WTC11 (cell line): ENCODE measurements at regions not wholly inside any gene's neighbourhood (a gene's known extent, or its start where the extent isn't known, plus 50 kb on each side); places are given as distances from the start of the nearest gene placed in this dataset.

Experiments
- ATAC-seq: fragments of 200-7000 bp; cut with Tn5 transposase; 2 replicates; pipeline ENCODE4 v1.10.0; 2021; ENCODE audit warnings: mild to moderate bottlenecking, moderate library complexity
- CTCF ChIA-PET: fragments of 300-600 bp; sonication (Branson Sonifier 250); formaldehyde crosslinking; loops from one replicate; lab custom pipeline; 2021; ENCODE audit warnings: antibody characterized with exemption; lab: Charles Lee
- POLR2A ChIA-PET: fragments of 350-600 bp; sonication (Branson Sonifier 250); formaldehyde crosslinking; loops from one replicate; lab custom pipeline; 2021; ENCODE audit warnings: antibody characterized with exemption; lab: Charles Lee
- DNase-seq: peaks from one replicate; pipeline ENCODE4 v3.0.0; 2021; ENCODE audit warnings: low spot score
- H3K27ac Mint-ChIP-seq: 2 replicates; pipeline ENCODE4 v1.8.0; 2021; ENCODE audit warnings: mixed read lengths
- H3K27me3 Mint-ChIP-seq: 2 replicates; pipeline ENCODE4 v1.8.0; 2021; ENCODE audit warnings: low read depth, mild to moderate bottlenecking, moderate library complexity, mixed read lengths
- H3K36me3 Mint-ChIP-seq: 2 replicates; pipeline ENCODE4 v1.8.0; 2021; ENCODE audit warnings: mixed read lengths
- H3K4me1 Mint-ChIP-seq: 2 replicates; pipeline ENCODE4 v1.8.0; 2022; ENCODE audit warnings: mixed read lengths
- H3K4me3 Mint-ChIP-seq: 2 replicates; pipeline ENCODE4 v1.8.0; 2021; ENCODE audit warnings: mild to moderate bottlenecking, moderate library complexity, mixed read lengths
- H3K9me3 Mint-ChIP-seq: 2 replicates; pipeline ENCODE4 v1.8.0; 2021; ENCODE audit warnings: mixed read lengths
- CBFB ChIP-seq: sonication (generic); formaldehyde crosslinking; IDR thresholded peaks from 2 replicates; pipeline ENCODE4 v1.8.1; 2022; ENCODE audit warnings: mild to moderate bottlenecking, low read depth, missing genetic modification reagents
- FOXP1 ChIP-seq: sonication (generic); formaldehyde crosslinking; IDR thresholded peaks from 2 replicates; pipeline ENCODE4 v1.8.0; 2022; ENCODE audit warnings: missing genetic modification reagents, mild to moderate bottlenecking, moderate library complexity, borderline replicate concordance
- HMGA2 ChIP-seq: fragments of 250-450 bp; sonication (Bioruptor Pico); IDR thresholded peaks from 2 replicates; pipeline ENCODE4 v1.4.0; 2021; ENCODE audit warnings: mild to moderate bottlenecking, moderate library complexity
- JAZF1 ChIP-seq: fragments of 250-450 bp; sonication (Bioruptor Pico); IDR thresholded peaks from 2 replicates; pipeline ENCODE4 v1.9.0; 2021; ENCODE audit warnings: moderate library complexity, mild to moderate bottlenecking, inconsistent platforms
- MYBL2 ChIP-seq: sonication (generic); formaldehyde crosslinking; IDR thresholded peaks from 2 replicates; pipeline ENCODE4 v1.8.1; 2023; ENCODE audit warnings: mild to moderate bottlenecking, moderate library complexity, missing genetic modification reagents
- NFE2L1 ChIP-seq: sonication (generic); formaldehyde crosslinking; IDR thresholded peaks from 2 replicates; pipeline ENCODE4 v1.8.1; 2023; ENCODE audit warnings: missing genetic modification reagents
- NR2C2 ChIP-seq: sonication (generic); formaldehyde crosslinking; IDR thresholded peaks from 2 replicates; pipeline ENCODE4 v1.8.0; 2022; ENCODE audit warnings: mild to moderate bottlenecking, missing genetic modification reagents
- SP1 ChIP-seq: sonication (generic); formaldehyde crosslinking; conservative IDR thresholded peaks from 2 replicates; pipeline ENCODE4 v1.8.1; 2022; ENCODE audit warnings: missing genetic modification reagents
- TCF7 ChIP-seq: sonication (generic); formaldehyde crosslinking; IDR thresholded peaks from 2 replicates; pipeline ENCODE4 v1.8.0; 2022; ENCODE audit warnings: mild to moderate bottlenecking, low read depth, missing genetic modification reagents, moderate library complexity
- ZNF232 ChIP-seq: sonication (generic); formaldehyde crosslinking; IDR thresholded peaks from 2 replicates; pipeline ENCODE4 v1.8.0; 2022; ENCODE audit warnings: mild to moderate bottlenecking, missing genetic modification reagents
- ZNF317 ChIP-seq: sonication (generic); formaldehyde crosslinking; IDR thresholded peaks from 2 replicates; pipeline ENCODE4 v1.8.1; 2023; ENCODE audit warnings: low read depth, mild to moderate bottlenecking, moderate library complexity, missing genetic modification reagents, borderline replicate concordance
- ZNF416 ChIP-seq: fragments of 250-450 bp; sonication (Bioruptor Pico); IDR thresholded peaks from 2 replicates; pipeline ENCODE4 v1.9.0; 2021; ENCODE audit warnings: mild to moderate bottlenecking, inconsistent platforms
- TF ChIP-seq, protein P1 (sequence below): sonication (generic); formaldehyde crosslinking; IDR thresholded peaks from 2 replicates; pipeline ENCODE4 v1.8.0; 2023; ENCODE audit warnings: missing genetic modification reagents, mild to moderate bottlenecking, borderline replicate concordance
- TF ChIP-seq, protein P2 (sequence below): fragments of 250-450 bp; sonication (Bioruptor Pico); IDR thresholded peaks from 2 replicates; pipeline ENCODE4 v2.1.2; 2022; ENCODE audit warnings: mild to moderate bottlenecking, moderate library complexity
- TF ChIP-seq, protein P3 (sequence below): fragments of 250-450 bp; sonication (Bioruptor Pico); IDR thresholded peaks from 2 replicates; pipeline ENCODE4 v1.9.0; 2021; ENCODE audit warnings: mild to moderate bottlenecking
- TF ChIP-seq, protein P4 (sequence below): fragments of 200-600 bp; IDR thresholded peaks from 2 replicates; pipeline ENCODE4 v1.8.0; 2022; ENCODE audit warnings: antibody characterized with exemption

DNA sequence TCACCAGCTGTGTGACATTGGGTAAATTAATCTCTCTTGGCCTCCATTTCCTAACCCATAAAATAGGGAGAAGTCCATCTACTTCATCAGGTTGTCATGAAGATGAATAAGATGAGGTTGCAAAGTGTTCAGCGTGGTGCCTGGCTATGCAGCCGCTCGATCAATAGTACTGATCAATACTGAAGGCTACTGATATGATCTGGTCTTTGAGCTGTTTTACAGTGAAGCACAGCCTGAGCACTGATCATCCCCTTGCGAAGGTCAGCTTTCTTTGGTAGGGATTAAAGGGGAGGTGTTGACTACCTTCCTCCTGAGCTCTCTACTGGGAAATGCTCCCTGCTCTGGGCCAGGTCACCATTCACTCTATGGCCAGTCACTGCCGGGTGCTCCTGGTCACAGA, 108.4 kb upstream of the NOCT start (continued):
- TF ChIP-seq HMGA2: no peak

DNA sequence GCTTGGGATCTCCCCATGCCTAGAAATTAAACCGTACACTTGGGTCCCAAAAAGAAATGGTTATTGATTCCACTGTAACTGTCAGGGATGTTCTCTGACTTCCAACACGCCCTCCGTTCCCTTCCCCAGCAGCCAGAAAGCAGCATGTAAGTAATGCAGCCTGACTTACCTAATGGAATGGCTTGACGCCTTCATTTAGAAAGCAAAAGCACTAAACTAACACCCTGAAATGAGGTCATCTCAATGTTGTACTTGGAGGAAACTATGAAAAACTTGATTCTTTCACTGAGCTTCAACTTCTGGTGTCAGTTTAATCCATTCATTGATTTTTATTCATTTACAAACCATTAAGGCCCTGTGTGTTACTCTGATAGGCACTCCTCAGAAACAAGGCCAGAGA, 110.8 kb upstream of the NOCT start:
- POLR2A ChIA-PET: no interaction called here
- Mint-ChIP-seq H3K27ac (no peak overlapping the region), H3K27me3 (no peaks in the 10 kb centered on the region; the same call in 1 of the 2 replicates), H3K4me1 (peaks cover 5% of the 10 kb centered on the region), H3K9me3 (peaks cover 9% of the 10 kb centered on the region), H3K36me3 (peaks cover 5% of the 10 kb centered on the region), H3K4me3 (no peak overlapping the region)
- CTCF ChIA-PET: no interaction called here
- DNase-seq (no peak), ATAC-seq (no peak)
- TF ChIP-seq ZNF416 (CRISPR knock-in tag) (no peak), JAZF1 (CRISPR knock-in tag) (no peak), ZNF232 (no peak)

DNA sequence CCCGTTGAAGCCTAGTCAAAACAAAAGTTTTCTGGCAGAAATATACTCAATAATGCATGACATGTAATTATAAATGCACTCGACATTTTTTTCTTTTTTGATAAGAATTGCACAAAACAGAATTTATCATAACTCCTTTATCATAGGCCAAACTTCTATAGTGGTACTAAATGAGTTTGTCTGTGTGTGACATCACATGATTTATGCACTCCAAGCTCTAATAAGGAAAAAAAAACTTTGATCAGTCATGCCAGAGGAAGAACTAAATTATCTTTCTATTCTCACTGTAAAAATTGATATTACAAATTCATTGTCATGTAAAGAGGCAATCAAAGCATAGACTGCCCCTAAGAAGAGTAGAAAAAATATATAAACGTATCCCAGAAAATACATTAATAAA, 112.4 kb upstream of the NOCT start:
- Mint-ChIP-seq H3K9me3 (peaks cover 9% of the 10 kb centered on the region), H3K4me3 (no peak overlapping the region), H3K36me3 (peaks cover 5% of the 10 kb centered on the region), H3K27me3 (no peaks in the 10 kb centered on the region; the same call in 1 of the 2 replicates), H3K27ac (no peak overlapping the region), H3K4me1 (no peaks in the 10 kb centered on the region)
- ChIA-PET POLR2A (no interaction called here), CTCF (no interaction called here)
- ATAC-seq (no peak), DNase-seq (no peak)
- no peak for TF ChIP-seq TCF7 (CRISPR knock-in tag)
- TF ChIP-seq, protein P1, sequence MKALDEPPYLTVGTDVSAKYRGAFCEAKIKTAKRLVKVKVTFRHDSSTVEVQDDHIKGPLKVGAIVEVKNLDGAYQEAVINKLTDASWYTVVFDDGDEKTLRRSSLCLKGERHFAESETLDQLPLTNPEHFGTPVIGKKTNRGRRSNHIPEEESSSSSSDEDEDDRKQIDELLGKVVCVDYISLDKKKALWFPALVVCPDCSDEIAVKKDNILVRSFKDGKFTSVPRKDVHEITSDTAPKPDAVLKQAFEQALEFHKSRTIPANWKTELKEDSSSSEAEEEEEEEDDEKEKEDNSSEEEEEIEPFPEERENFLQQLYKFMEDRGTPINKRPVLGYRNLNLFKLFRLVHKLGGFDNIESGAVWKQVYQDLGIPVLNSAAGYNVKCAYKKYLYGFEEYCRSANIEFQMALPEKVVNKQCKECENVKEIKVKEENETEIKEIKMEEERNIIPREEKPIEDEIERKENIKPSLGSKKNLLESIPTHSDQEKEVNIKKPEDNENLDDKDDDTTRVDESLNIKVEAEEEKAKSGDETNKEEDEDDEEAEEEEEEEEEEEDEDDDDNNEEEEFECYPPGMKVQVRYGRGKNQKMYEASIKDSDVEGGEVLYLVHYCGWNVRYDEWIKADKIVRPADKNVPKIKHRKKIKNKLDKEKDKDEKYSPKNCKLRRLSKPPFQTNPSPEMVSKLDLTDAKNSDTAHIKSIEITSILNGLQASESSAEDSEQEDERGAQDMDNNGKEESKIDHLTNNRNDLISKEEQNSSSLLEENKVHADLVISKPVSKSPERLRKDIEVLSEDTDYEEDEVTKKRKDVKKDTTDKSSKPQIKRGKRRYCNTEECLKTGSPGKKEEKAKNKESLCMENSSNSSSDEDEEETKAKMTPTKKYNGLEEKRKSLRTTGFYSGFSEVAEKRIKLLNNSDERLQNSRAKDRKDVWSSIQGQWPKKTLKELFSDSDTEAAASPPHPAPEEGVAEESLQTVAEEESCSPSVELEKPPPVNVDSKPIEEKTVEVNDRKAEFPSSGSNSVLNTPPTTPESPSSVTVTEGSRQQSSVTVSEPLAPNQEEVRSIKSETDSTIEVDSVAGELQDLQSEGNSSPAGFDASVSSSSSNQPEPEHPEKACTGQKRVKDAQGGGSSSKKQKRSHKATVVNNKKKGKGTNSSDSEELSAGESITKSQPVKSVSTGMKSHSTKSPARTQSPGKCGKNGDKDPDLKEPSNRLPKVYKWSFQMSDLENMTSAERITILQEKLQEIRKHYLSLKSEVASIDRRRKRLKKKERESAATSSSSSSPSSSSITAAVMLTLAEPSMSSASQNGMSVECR: no peak
- TF ChIP-seq, protein P2, sequence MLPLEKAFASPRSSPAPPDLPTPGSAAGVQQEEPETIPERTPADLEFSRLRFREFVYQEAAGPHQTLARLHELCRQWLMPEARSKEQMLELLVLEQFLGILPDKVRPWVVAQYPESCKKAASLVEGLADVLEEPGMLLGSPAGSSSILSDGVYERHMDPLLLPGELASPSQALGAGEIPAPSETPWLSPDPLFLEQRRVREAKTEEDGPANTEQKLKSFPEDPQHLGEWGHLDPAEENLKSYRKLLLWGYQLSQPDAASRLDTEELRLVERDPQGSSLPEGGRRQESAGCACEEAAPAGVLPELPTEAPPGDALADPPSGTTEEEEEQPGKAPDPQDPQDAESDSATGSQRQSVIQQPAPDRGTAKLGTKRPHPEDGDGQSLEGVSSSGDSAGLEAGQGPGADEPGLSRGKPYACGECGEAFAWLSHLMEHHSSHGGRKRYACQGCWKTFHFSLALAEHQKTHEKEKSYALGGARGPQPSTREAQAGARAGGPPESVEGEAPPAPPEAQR (CRISPR knock-in tag): no peak
- no peak for TF ChIP-seq NR2C2 (CRISPR knock-in tag)
- TF ChIP-seq MYBL2 (CRISPR knock-in tag): no peak
- no peak for TF ChIP-seq ZNF317 (CRISPR knock-in tag)
- TF ChIP-seq ZNF416 (CRISPR knock-in tag): no peak
- no peak for TF ChIP-seq FOXP1
- TF ChIP-seq, protein P3, sequence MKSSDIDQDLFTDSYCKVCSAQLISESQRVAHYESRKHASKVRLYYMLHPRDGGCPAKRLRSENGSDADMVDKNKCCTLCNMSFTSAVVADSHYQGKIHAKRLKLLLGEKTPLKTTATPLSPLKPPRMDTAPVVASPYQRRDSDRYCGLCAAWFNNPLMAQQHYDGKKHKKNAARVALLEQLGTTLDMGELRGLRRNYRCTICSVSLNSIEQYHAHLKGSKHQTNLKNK (CRISPR knock-in tag): no peak
- no peak for TF ChIP-seq NFE2L1 (CRISPR knock-in tag)

DNA sequence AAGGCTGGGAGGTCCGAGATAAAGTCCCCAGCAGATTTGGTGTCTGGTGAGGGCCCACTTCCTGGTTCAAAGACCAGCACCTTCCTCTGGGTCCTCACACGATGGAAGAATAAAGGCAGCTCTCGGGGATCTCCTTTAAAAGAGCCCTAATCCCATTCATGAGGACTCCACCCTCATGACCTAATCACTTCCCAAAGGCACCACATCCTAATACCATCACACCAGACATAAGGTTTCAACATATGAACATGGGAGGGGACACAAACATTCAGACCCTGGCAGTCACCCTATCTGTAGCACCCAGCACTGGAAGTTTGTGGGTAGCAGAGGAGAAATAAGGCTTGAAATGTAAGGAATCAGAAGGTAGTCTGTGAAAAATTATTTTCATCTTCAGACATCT, 112.9 kb upstream of the NOCT start:
- ChIA-PET CTCF (no interaction called here), POLR2A (no interaction called here)
- Mint-ChIP-seq H3K4me1 (0 out of 2 replicates have a peak, but pooled peaks cover 4% of the 10 kb centered on the region), H3K36me3 (peaks cover 5% of the 10 kb centered on the region), H3K27ac (no peak overlapping the region), H3K9me3 (peaks cover 9% of the 10 kb centered on the region), H3K27me3 (no peaks in the 10 kb centered on the region; the same call in 1 of the 2 replicates), H3K4me3 (no peak overlapping the region)
- no peak for DNase-seq
- TF ChIP-seq CBFB (CRISPR knock-in tag): no peak
- TF ChIP-seq SP1 (CRISPR knock-in tag): no peak
- TF ChIP-seq, protein P4, sequence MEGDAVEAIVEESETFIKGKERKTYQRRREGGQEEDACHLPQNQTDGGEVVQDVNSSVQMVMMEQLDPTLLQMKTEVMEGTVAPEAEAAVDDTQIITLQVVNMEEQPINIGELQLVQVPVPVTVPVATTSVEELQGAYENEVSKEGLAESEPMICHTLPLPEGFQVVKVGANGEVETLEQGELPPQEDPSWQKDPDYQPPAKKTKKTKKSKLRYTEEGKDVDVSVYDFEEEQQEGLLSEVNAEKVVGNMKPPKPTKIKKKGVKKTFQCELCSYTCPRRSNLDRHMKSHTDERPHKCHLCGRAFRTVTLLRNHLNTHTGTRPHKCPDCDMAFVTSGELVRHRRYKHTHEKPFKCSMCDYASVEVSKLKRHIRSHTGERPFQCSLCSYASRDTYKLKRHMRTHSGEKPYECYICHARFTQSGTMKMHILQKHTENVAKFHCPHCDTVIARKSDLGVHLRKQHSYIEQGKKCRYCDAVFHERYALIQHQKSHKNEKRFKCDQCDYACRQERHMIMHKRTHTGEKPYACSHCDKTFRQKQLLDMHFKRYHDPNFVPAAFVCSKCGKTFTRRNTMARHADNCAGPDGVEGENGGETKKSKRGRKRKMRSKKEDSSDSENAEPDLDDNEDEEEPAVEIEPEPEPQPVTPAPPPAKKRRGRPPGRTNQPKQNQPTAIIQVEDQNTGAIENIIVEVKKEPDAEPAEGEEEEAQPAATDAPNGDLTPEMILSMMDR: no peak
- no peak for ATAC-seq
